Right forelimb (tissue), 1 donor: ENCODE measurements at regions not wholly inside any gene's neighbourhood (a gene's known extent, or its start where the extent isn't known, plus 50 kb on each side); places are given as distances from the start of the nearest gene placed in this dataset.
"Not testable (repeated sequence)": the region's sequence is repeated elsewhere in the genome, so short reads cannot be mapped to it uniquely, and the experiment has no call there.

Experiments used
- DNase-seq: peaks from one replicate; pipeline ENCODE4 v3.0.0-alpha.2; 2018

- not testable (repeated sequence) for DNase-seq
These were observed 144.8 kb upstream of the PRKD1 start for GRCh38 chr14:30072454-30072853.

GRCh38 chr14:30077946-30078345 lies 150.3 kb upstream of the PRKD1 start:
- DNase-seq: no peak

- no peak for DNase-seq
These were observed 151.3 kb upstream of the PRKD1 start for GRCh38 chr14:30078811-30079402.

GRCh38 chr14:30082486-30082885 lies 154.8 kb upstream of the PRKD1 start:
- no peak for DNase-seq

GRCh38 chr14:30084811-30085210 lies 157.2 kb upstream of the PRKD1 start:
- no peak for DNase-seq

GRCh38 chr14:30085943-30086342 lies 158.3 kb upstream of the PRKD1 start:
- DNase-seq: no peak

- no peak for DNase-seq
These were observed 161.0 kb upstream of the PRKD1 start for GRCh38 chr14:30088620-30089019.

GRCh38 chr14:30108975-30109700 lies 181.5 kb upstream of the PRKD1 start:
- no peak for DNase-seq

GRCh38 chr14:30114051-30114450 lies 186.4 kb upstream of the PRKD1 start:
- DNase-seq: no peak

GRCh38 chr14:30115756-30116155 lies 188.1 kb upstream of the PRKD1 start:
- no peak for DNase-seq

- DNase-seq: no peak
These were observed 191.5 kb upstream of the PRKD1 start for GRCh38 chr14:30118992-30119640.

GRCh38 chr14:30125322-30125979 lies 197.8 kb upstream of the PRKD1 start:
- DNase-seq: no peak

- no peak for DNase-seq
These were observed 202.2 kb upstream of the PRKD1 start for GRCh38 chr14:30129807-30130206.

GRCh38 chr14:30131581-30132097 lies 204.0 kb upstream of the PRKD1 start:
- DNase-seq: no peak

GRCh38 chr14:30132196-30132595 lies 204.5 kb upstream of the PRKD1 start:
- no peak for DNase-seq

GRCh38 chr14:30134936-30135335 lies 207.3 kb upstream of the PRKD1 start:
- no peak for DNase-seq

GRCh38 chr14:30138567-30138966 lies 210.9 kb upstream of the PRKD1 start:
- DNase-seq: no peak

- DNase-seq: no peak
These were observed 214.6 kb upstream of the PRKD1 start for GRCh38 chr14:30142216-30142615.

- no peak for DNase-seq
These were observed 216.0 kb upstream of the PRKD1 start for GRCh38 chr14:30143627-30144026.

- no peak for DNase-seq
These were observed 226.1 kb upstream of the PRKD1 start for GRCh38 chr14:30153717-30154116.

- no peak for DNase-seq
These were observed 228.9 kb upstream of the PRKD1 start for GRCh38 chr14:30156571-30156970.

- DNase-seq: no peak
These were observed 230.7 kb upstream of the PRKD1 start for GRCh38 chr14:30158299-30158698.

- DNase-seq: no peak
These were observed 231.7 kb upstream of the PRKD1 start for GRCh38 chr14:30159374-30159773.

GRCh38 chr14:30160608-30161007 lies 233.0 kb upstream of the PRKD1 start:
- DNase-seq: no peak
